HEK293 (cell line): ENCODE measurements at regions not wholly inside any gene's neighbourhood (a gene's known extent, or its start where the extent isn't known, plus 50 kb on each side); places are given as distances from the start of the nearest gene placed in this dataset.

Source experiments
- CTCF ChIA-PET: fragments of 350-600 bp; formaldehyde crosslinking; extraction: SDS; loops from one replicate; lab custom pipeline; 2021; ENCODE audit warnings: antibody characterized with exemption; lab: Yijun Ruan, JAX
- POLR2A ChIA-PET: fragments of 300-600 bp; formaldehyde crosslinking; extraction: SDS; loops from one replicate; lab custom pipeline; 2020; ENCODE audit warnings: antibody characterized with exemption, inconsistent platforms; lab: Yijun Ruan, JAX
- H3K27ac ChIP-seq: fragments of 200-500 bp; sonication (Bioruptor generic); 2 replicates; pipeline ENCODE4 v1.5.1; 2014; ENCODE audit warnings: low read depth, low read length, control low read depth, inconsistent platforms; ENCODE audit errors: extremely low read depth
- H3K36me3 ChIP-seq, 2 experiments: fragments of 200-500 bp in 1 of 2; sonication (Bioruptor generic) in 1 of 2; 1 replicate in 1 of 2; 2 replicates in 1 of 2; pipeline ENCODE4 v1.5.1; 2014 to 2017; ENCODE audit warnings: inconsistent platforms in 2 of 2, low read length in 2 of 2; ENCODE audit not compliant: control insufficient read depth in 2 of 2, insufficient read depth in 1 of 2
- H3K4me1 ChIP-seq: fragments of 200-500 bp; sonication (Bioruptor generic); 2 replicates; pipeline ENCODE4 v1.5.1; 2014; ENCODE audit warnings: mild to moderate bottlenecking, low read length, inconsistent platforms; ENCODE audit not compliant: control insufficient read depth, insufficient read depth
- H3K4me3 ChIP-seq: 2 replicates; pipeline ENCODE4 v1.5.1; 2011; ENCODE audit warnings: low read depth, mild to moderate bottlenecking, control low read depth, low read length, moderate library complexity
- H3K9me3 ChIP-seq: fragments of 200-500 bp; sonication (Bioruptor generic); 2 replicates; pipeline ENCODE4 v1.5.1; 2014; ENCODE audit warnings: low read depth, low read length, inconsistent platforms; ENCODE audit not compliant: control insufficient read depth, insufficient read depth
- HIC1 ChIP-seq: fragments of 450-650 bp; formaldehyde crosslinking; IDR thresholded peaks from 2 replicates; pipeline ENCODE4 v1.5.1; 2016; ENCODE audit warnings: missing biosample characterization, missing genetic modification characterization
- HOXC10 ChIP-seq: sonication (generic); formaldehyde crosslinking; IDR thresholded peaks from 2 replicates; pipeline ENCODE4 v1.8.1; 2023; ENCODE audit warnings: mild to moderate bottlenecking, missing genetic modification reagents
- PRDM4 ChIP-seq: fragments of 450-650 bp; formaldehyde crosslinking; IDR thresholded peaks from 2 replicates; pipeline ENCODE4 v1.5.1; 2017; ENCODE audit warnings: missing biosample characterization, missing genetic modification characterization
- TSHZ1 ChIP-seq: fragments of 450-650 bp; formaldehyde crosslinking; IDR thresholded peaks from 2 replicates; pipeline ENCODE4 v1.5.1; 2016; ENCODE audit warnings: missing biosample characterization, missing genetic modification characterization, borderline replicate concordance
- ZBTB20 ChIP-seq: fragments of 450-650 bp; formaldehyde crosslinking; IDR thresholded peaks from 2 replicates; pipeline ENCODE4 v1.5.1; 2016; ENCODE audit warnings: missing biosample characterization, missing genetic modification characterization
- ZFP69B ChIP-seq: fragments of 450-650 bp; formaldehyde crosslinking; IDR thresholded peaks from 2 replicates; pipeline ENCODE4 v1.5.1; 2016; ENCODE audit warnings: missing biosample characterization, missing genetic modification characterization
- ZNF169 ChIP-seq: fragments of 450-650 bp; formaldehyde crosslinking; IDR thresholded peaks from 2 replicates; pipeline ENCODE4 v1.5.1; 2016; ENCODE audit warnings: missing biosample characterization, missing genetic modification characterization
- ZNF221 ChIP-seq: fragments of 450-650 bp; formaldehyde crosslinking; IDR thresholded peaks from 2 replicates; pipeline ENCODE4 v1.5.1; 2017; ENCODE audit warnings: missing biosample characterization, missing genetic modification characterization, borderline replicate concordance
- ZNF274 ChIP-seq, 2 experiments: fragments of 200-500 bp in 1 of 2; fragments of 450-650 bp in 1 of 2; sonication (Bioruptor generic) in 1 of 2; formaldehyde crosslinking in 1 of 2; IDR thresholded peaks; 2 replicates each; pipeline versions ENCODE4 v1.5.1 to v1.6.1; 2014 to 2016; ENCODE audit warnings: borderline replicate concordance in 1 of 2, inconsistent platforms in 1 of 2, low read length in 1 of 2, missing biosample characterization in 1 of 2, missing genetic modification characterization in 1 of 2
- ZNF335 ChIP-seq: fragments of 450-650 bp; formaldehyde crosslinking; conservative IDR thresholded peaks from 2 replicates; pipeline ENCODE4 v1.5.1; 2016; ENCODE audit warnings: missing biosample characterization, missing genetic modification characterization
- ZNF37A ChIP-seq: fragments of 450-650 bp; IDR thresholded peaks from 2 replicates; pipeline ENCODE4 v1.5.1; 2018; ENCODE audit warnings: missing biosample characterization, missing genetic modification characterization
- ZNF473 ChIP-seq: fragments of 450-650 bp; formaldehyde crosslinking; IDR thresholded peaks from 2 replicates; pipeline ENCODE4 v1.5.1; 2017; ENCODE audit warnings: missing biosample characterization, missing genetic modification characterization
- ZNF555 ChIP-seq: fragments of 450-650 bp; formaldehyde crosslinking; conservative IDR thresholded peaks from 2 replicates; pipeline ENCODE4 v1.5.1; 2017; ENCODE audit warnings: missing biosample characterization, mild to moderate bottlenecking, missing genetic modification characterization, inconsistent platforms
- ZNF596 ChIP-seq: fragments of 450-650 bp; IDR thresholded peaks from 2 replicates; pipeline ENCODE4 v1.5.0; 2018; ENCODE audit warnings: missing biosample characterization, mild to moderate bottlenecking, missing genetic modification characterization, moderate library complexity
- ZNF791 ChIP-seq: fragments of 450-650 bp; formaldehyde crosslinking; IDR thresholded peaks from 2 replicates; pipeline ENCODE4 v1.5.1; 2016; ENCODE audit warnings: missing biosample characterization, missing genetic modification characterization
- ZNF837 ChIP-seq: fragments of 450-650 bp; formaldehyde crosslinking; IDR thresholded peaks from 2 replicates; pipeline ENCODE4 v1.5.1; 2016; ENCODE audit warnings: missing biosample characterization, missing genetic modification characterization

DNA sequence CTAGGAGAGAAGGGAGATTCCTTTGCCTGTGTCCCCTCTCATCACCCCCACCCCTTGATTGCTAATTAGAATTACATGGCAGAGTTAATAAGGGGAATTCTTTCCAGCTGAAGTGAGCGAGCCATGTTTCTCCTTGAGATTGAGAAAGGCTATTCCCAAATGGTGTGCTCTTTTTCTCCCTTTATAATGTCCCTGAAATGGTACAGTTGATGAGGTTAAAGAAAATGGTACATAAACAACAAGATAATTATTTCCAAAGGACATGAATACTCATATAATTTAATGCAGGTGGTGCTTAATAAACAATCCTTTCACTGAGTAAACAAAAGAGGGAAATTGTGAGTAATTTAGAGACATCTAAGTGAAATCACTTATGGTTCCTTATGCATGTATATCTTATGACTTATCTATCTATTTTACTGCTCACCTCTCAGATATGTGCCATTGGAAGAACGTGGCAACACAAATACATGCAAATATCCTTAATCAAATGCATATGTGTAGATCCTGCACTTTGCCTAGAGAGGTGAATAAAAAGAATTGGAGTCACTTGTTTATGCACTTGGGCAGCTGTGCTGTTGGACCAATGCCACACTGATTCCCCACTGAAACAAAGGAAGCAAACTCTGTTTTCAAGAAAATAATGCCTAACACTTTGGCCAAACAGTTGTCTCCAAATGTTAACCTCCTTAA, 106.6 kb upstream of the WDR44 start:
- POLR2A ChIA-PET, result no interaction called here
- Histone ChIP-seq H3K27ac (no peak overlapping the region), H3K4me1 (no peaks in the 10 kb centered on the region), H3K36me3 (no peaks in the 10 kb centered on the region), H3K9me3 (peaks cover 3% of the 10 kb centered on the region; the same call in 1 of the 2 replicates), H3K4me3 (no peak overlapping the region)
- TF ChIP-seq ZNF335 (tag by site-specific recombination) (no peak), ZNF473 (tag by site-specific recombination) (no peak), ZNF837 (no peak), HOXC10 (CRISPR knock-in tag) (no peak)
- CTCF ChIA-PET, result interaction anchor here (0.7 kb wide), 1 partner anchor 1323 kb away, joined by 3 read pairs; no protein-coding TSS in a partner anchor

- POLR2A ChIA-PET, result no interaction called here
- CTCF ChIA-PET, result interaction anchor here (0.5 kb wide), 1 partner anchor 357 kb away, joined by 3 read pairs; no protein-coding TSS in a partner anchor
Observed at GRCh38 chrX:118239913-118240698, 105.8 kb upstream of the WDR44 start.

More at GRCh38 chrX:118239913-118240698, 105.8 kb upstream of the WDR44 start:
- no peaks in the 10 kb centered on the region for H3K36me3 ChIP-seq
- no peak for TF ChIP-seq PRDM4 (tag by site-specific recombination)
- no peak for TF ChIP-seq ZNF169 (tag by site-specific recombination)
- no peak for TF ChIP-seq ZNF555
- no peak for TF ChIP-seq TSHZ1 (tag by site-specific recombination)
- no peak for TF ChIP-seq ZNF791 (tag by site-specific recombination)
- no peak for TF ChIP-seq HIC1 (tag by site-specific recombination)
- no peak for TF ChIP-seq ZNF274 (IDR thresholded peaks at IDR 0.05; ENCODE audit: low read length)
- TF ChIP-seq ZNF274 (tag by site-specific recombination; IDR thresholded peaks at IDR 0.05; ENCODE audit: borderline replicate concordance), result no peak
- no peak for TF ChIP-seq ZBTB20 (tag by site-specific recombination)
- TF ChIP-seq ZNF596, result no peak
- no peak for TF ChIP-seq ZNF37A (tag by site-specific recombination)
- TF ChIP-seq ZFP69B, result no peak
- TF ChIP-seq ZNF221 (tag by site-specific recombination), result no peak
- H3K4me1 ChIP-seq, result no peaks in the 10 kb centered on the region
- peaks cover 3% of the 10 kb centered on the region; the same call in 1 of the 2 replicates for H3K9me3 ChIP-seq
- H3K4me3 ChIP-seq, result no peak overlapping the region
- H3K27ac ChIP-seq, result no peak overlapping the region
